Mononuclear cell (primary cell): ENCODE measurements at regions not wholly inside any gene's neighbourhood (a gene's known extent, or its start where the extent isn't known, plus 50 kb on each side); places are given as distances from the start of the nearest gene placed in this dataset.
"Not testable (repeated sequence)": the region's sequence is repeated elsewhere in the genome, so short reads cannot be mapped to it uniquely, and the experiment has no call there.

Source experiments
- H3K27me3 ChIP-seq: 2 replicates; pipeline ENCODE4 v1.6.0; 2011; ENCODE audit warnings: low read length, control low read depth; ENCODE audit not compliant: insufficient read depth
- H3K4me1 ChIP-seq: 2 replicates; pipeline ENCODE4 v1.5.1; 2011; ENCODE audit warnings: mild to moderate bottlenecking, low read length, control low read depth; ENCODE audit not compliant: insufficient read depth
- H3K4me3 ChIP-seq: 2 replicates; pipeline ENCODE4 v1.5.1; 2011; ENCODE audit warnings: mild to moderate bottlenecking, low read length, moderate library complexity
- H3K9me3 ChIP-seq: 2 replicates; pipeline ENCODE4 v1.5.1; 2011; ENCODE audit warnings: low read depth, mild to moderate bottlenecking, control low read depth, low read length

DNA sequence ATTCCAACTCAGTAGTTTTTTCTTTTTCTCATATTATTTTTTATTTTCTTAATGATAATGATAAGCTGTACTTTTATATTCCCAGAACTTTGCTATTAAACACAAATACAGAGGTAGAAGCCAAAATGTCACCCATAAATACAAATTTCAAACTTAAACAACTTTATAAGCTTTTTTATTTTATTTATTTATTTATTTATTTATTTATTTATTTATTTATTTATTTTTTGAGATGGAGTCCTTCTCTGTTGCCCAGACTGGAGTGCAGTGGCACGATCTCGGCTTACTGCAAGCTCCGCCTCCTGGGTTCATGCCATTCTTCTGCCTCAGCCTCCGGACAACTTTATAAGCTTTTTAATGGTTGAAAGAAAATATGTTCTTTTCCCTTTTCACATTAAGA is 243.3 kb downstream of the RAP2B start:
- not testable (repeated sequence) for H3K9me3 ChIP-seq

DNA sequence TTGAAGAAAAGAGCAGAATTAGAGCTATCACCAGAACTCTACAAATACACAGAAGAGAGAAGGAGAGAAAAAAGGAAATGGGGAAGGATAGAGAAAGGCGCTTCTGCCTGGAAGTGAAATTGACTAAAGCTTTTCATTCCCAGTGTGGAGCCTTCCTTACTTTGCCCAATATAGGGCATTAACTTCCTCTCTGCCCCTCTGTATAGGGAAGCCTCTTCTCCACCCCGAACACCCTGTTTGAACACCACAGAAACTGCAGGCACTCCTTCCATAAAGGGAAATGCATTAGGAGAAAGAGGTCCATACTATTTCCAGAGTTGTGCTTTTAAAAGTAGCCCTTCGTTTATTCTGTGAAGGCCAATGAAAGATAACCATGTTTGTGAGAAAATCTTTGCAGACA is 248.5 kb downstream of the RAP2B start:
- H3K27me3 ChIP-seq: no peaks in the 10 kb centered on the region
- H3K9me3 ChIP-seq: no peaks in the 10 kb centered on the region
- no peak overlapping the region for H3K4me3 ChIP-seq
- H3K4me1 ChIP-seq: no peaks in the 10 kb centered on the region

More for the DNA sequence above, 243.3 kb downstream of the RAP2B start:
- not testable (repeated sequence) for H3K4me3 ChIP-seq, H3K27me3 ChIP-seq, H3K4me1 ChIP-seq

DNA sequence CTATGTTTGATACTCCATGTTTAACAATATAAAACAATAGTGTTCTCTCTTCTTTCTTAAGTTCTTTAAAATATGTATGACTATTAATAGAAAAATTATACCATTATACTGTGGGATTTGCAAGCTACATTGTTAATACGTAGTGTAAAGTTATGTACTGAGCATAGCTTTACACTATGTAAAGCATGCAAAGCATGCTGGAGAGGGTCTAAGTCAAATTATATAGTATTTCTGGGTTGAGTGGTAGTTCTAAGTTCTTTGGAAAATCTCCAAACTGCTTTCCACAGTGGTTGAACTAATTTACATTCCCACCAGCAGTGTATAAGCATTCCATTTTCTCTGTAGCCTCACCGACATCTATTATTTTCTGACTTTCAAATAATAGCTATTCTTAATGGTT is 253.0 kb downstream of the RAP2B start:
- Histone ChIP-seq H3K4me1 (no peaks in the 10 kb centered on the region), H3K4me3 (no peak overlapping the region), H3K9me3 (peaks cover 13% of the 10 kb centered on the region), H3K27me3 (no peaks in the 10 kb centered on the region)

DNA sequence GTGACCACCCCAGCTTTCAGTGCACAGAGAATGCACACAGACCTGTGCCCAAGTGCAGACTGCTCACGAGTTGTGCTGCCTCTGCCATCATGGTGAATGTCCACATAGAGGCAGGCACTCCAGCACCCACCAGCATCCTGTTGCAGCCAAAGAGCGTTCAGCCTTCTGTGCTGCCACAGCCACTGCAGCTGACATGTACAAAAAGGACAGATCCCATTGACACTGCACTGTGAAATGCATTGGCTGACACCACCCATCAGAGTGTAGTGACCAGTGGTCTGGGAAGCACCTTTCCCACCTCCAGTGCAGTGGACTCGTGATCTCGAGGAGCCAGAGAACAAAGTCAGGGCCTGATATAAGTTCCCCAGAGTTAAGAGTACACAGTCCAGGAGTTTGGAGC is 260.3 kb downstream of the RAP2B start:
- Histone ChIP-seq H3K27me3 (no peaks in the 10 kb centered on the region), H3K9me3 (peaks cover 34% of the 10 kb centered on the region), H3K4me3 (no peak overlapping the region), H3K4me1 (no peaks in the 10 kb centered on the region)

DNA sequence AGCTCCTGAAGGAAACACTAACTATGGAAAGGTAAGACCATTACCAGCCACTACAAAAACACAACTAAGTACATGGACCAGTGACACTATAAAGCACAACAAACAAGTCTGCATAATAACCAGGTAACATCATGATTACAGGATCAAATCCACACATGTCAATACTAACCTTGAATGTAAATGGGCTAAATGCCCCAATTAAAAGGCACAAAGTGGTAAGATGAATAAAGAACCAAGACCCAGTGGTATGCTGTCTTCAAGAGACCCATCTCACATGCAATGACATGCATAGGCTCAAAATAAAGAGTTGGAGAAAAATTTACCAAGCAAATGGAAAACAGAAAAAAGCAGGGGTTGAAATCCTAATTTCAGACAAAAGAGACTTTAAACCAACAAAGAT is 261.8 kb downstream of the RAP2B start:
- not testable (repeated sequence) for H3K4me1 ChIP-seq, H3K4me3 ChIP-seq, H3K27me3 ChIP-seq
- peaks cover 25% of the 10 kb centered on the region for H3K9me3 ChIP-seq

DNA sequence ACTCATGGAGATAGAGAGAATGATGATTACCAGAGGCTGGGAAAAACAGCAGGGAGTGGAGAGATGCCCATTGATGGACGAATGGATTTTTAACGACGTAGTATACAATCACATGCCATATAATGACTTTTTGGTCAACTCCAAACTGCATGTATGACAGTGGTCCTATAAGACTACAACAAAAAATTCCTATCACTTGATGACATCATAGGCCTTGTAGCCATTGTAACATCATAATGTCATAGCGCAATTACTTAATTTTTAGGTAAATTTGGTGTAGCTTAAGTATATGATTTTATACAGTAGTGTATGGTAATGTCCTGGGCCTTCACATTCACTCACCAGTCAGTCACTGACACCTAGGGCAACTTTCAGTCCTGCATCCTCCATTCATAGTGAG is 264.3 kb downstream of the RAP2B start:
- Histone ChIP-seq H3K27me3 (no peaks in the 10 kb centered on the region), H3K4me3 (no peak overlapping the region), H3K4me1 (no peaks in the 10 kb centered on the region), H3K9me3 (peaks cover 15% of the 10 kb centered on the region)

DNA sequence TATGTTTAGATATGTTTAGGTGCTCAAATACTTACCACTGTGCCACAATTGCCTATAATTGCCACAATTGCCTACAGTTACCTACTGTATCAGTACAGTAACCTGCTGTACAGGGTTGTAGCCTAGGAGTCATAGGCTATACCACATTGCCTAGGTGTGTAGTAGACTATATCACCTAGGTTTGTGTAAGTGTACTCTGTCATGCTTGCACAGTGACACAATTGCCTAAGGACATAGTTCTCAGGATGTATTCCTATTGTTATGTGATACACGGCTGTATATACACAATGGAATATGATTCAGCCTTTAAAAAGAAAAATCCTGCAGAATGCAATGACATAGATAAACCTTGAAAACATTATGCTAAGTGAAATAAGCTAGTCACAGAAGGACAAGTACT is 264.8 kb downstream of the RAP2B start:
- Histone ChIP-seq H3K9me3 (peaks cover 15% of the 10 kb centered on the region), H3K4me3 (no peak overlapping the region), H3K4me1 (no peaks in the 10 kb centered on the region), H3K27me3 (no peaks in the 10 kb centered on the region)

DNA sequence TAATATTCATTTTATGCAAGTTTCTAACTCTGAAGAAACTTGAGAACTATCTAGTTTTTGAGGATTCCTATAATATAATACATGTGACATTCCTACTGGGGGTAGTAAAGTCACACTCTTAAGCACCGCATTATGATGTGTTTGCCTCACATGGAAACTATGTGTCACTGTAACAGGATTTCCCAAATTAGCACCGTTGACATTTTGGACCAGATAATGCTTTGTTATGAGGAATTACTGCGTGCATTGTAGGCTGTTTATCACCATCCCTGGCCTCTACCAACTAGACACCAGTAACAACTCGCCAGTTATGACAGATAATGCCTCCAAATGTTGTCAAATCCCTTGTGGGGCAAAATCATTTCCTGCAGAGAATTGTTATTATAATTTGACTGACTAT is 267.8 kb downstream of the RAP2B start:
- Histone ChIP-seq H3K4me3 (no peak overlapping the region), H3K4me1 (no peaks in the 10 kb centered on the region), H3K27me3 (no peaks in the 10 kb centered on the region), H3K9me3 (no peaks in the 10 kb centered on the region)

DNA sequence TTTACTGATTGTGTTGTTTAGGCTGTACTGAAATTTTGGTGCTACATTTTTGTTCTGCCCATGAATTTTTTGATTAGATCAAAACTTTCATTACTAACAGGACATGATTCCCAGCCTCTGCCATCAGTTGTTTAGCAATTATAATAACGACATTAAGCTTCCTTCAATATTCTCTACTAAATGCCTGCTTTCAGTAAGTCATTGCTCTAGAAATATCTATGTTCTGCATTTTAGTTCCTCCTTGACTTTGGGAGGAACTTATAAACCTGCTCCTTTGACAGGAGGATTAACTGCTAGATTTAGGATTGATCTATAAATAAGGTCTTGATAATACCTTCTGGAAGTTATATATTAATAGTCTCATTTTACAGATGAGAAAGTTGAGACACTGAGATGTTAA is 269.1 kb downstream of the RAP2B start:
- no peaks in the 10 kb centered on the region for H3K9me3 ChIP-seq
- H3K4me1 ChIP-seq: no peaks in the 10 kb centered on the region
- H3K4me3 ChIP-seq: no peak overlapping the region
- no peaks in the 10 kb centered on the region for H3K27me3 ChIP-seq

DNA sequence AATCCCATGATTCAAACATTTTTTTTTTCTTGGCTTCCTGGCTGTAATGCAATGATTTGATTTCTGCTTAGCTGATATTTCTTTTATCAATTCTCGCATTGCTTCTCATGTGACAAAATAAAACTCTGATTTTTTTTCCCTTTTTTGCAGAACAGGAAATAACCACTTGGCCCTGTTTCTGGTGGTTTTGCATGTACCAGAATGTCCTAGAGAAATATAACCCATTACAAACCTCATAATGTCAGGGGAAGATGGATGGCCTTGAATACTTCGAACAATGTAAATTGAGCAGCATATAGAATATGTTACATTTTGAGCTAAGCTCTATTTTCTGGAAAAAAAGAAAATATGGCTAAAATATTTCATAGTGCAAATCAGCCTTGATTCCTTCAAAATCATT is 275.6 kb downstream of the RAP2B start:
- Histone ChIP-seq H3K9me3 (no peaks in the 10 kb centered on the region), H3K4me1 (no peaks in the 10 kb centered on the region), H3K4me3 (no peak overlapping the region), H3K27me3 (no peaks in the 10 kb centered on the region)

DNA sequence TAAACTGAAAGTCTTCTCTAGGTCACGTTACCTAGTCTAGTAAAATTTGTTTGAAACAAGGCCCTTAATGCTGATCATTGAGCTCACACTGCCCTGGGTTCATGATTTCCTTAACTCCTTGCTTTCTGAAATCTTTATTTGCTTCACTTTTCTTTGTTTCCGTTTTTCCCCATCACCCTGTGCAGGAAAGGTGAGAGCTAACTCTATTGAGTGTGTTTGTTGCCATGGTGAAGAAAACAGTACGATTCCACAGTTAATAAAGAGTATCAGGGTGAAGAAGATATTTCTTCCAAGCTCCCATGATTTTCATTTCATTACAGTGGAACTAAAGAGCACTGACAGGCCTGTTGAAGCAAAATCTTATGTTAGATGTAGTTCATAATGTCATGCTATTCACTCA is 276.2 kb downstream of the RAP2B start:
- Histone ChIP-seq H3K4me1 (no peaks in the 10 kb centered on the region), H3K4me3 (no peak overlapping the region), H3K9me3 (no peaks in the 10 kb centered on the region), H3K27me3 (no peaks in the 10 kb centered on the region)

DNA sequence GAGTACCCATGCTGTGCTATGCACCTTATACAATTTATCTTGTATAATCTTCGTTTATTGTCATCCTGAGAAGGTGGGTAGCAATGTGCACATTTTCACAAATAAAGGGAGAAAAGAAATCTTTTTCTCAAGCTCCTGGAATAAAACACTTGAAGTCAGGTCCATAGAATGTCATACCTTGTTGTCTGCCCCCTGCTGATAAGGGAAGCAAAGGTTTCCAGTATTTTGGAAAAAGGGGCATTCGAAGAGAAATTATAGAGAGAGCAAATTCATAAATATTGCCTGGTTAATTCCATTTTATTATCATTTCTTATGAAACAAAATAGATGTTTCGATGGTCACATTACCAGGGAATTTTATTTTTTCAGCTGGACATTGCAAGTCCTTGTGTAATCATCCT is 277.8 kb downstream of the RAP2B start:
- Histone ChIP-seq H3K4me3 (no peak overlapping the region), H3K27me3 (no peaks in the 10 kb centered on the region), H3K9me3 (no peaks in the 10 kb centered on the region), H3K4me1 (no peaks in the 10 kb centered on the region)

DNA sequence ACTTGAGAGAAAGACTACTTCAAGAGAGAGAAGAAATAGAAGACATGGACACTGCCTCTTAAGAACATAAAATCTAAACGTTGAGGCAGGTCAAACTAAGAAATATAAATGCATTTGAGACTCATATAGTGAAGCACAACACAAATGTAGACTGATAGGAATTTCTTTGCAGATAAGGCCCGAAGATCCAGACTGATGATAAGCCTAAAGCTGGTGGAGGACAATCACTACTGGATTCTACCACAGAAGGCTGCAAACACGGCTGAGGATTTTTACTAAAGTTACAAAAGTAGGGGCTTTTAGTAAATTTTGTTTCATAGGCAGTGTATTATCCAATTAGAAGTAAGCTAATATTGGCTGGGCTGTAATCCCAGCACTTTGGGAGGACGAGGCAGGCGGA is 278.3 kb downstream of the RAP2B start:
- Histone ChIP-seq H3K27me3 (no peaks in the 10 kb centered on the region), H3K4me1 (no peaks in the 10 kb centered on the region), H3K9me3 (no peaks in the 10 kb centered on the region), H3K4me3 (no peak overlapping the region)

DNA sequence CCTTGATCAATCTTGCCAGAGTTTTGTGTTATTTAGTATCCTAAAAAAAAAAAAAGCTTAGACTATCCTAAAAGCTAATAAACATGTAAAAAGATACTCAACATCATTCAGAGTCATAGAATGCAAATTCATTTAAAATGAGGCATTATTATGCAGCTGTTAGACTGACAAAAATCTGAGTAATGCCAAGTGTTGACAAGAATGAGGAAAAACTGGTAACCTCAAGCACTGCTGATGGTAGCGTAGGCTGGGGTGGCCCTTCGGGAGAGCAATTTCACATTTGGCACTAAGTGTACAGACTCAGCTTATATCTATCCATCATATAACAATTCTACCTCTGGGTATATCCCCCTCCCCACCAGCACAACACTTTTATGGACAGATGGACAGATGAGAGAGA is 280.4 kb downstream of the RAP2B start:
- H3K9me3 ChIP-seq: no peaks in the 10 kb centered on the region
- H3K4me1 ChIP-seq: no peaks in the 10 kb centered on the region
- no peak overlapping the region for H3K4me3 ChIP-seq
- no peaks in the 10 kb centered on the region for H3K27me3 ChIP-seq

DNA sequence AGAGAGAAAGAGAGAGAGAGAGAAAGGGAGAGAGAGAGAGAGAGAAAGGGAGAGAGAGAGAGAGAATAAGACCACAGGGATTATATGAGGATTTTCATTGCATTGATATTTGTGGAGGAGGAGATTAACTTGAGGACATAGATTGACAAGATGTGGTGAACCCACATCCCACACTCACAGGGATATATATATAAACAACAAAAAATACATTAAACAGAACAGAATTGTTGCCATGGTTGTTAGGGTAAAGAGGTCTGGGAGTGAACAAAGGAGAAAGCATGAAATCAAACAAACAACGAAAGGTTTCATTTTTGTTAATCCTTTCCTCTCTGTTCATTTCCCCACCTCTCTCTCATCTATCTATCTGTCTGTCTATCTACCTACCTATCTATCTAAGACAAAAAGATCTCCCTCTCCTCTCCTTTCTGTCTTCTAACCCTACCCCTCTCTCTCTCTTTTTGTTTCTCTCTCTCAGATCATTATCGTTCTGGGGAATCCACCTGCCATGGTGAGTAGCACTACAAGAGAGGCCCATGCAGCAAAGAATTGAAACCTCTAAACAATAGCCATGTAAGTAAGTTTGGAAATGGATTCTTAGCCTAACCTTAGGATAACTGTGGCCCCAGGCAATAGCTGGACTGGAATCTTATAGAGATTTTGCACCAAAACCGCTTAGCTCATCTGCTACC is 280.9 kb downstream of the RAP2B start:
- H3K9me3 ChIP-seq: no peaks in the 10 kb centered on the region

DNA sequence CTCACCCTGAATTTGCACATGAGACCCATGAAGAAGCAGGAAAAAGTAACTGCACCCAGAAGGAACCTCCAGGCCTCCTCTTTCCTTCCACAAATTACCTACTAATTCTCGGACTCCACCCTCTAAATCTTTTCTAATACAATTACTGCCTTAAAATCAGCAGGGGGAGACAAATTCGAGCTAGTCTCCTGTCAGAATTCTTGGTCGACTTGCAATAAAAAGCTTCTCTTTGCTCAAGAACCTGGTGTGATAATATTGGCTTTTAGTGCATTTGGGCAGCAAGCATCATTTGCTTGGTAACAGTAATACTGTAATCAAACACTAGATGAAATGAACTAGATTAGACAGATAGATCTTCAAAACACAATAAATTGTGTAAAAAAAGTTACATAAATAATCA is 281.9 kb downstream of the RAP2B start:
- H3K9me3 ChIP-seq: no peaks in the 10 kb centered on the region
- no peak overlapping the region for H3K4me3 ChIP-seq
- no peaks in the 10 kb centered on the region for H3K27me3 ChIP-seq
- H3K4me1 ChIP-seq: no peaks in the 10 kb centered on the region

More for the DNA sequence above, 280.9 kb downstream of the RAP2B start:
- Histone ChIP-seq H3K4me3 (no peak overlapping the region), H3K27me3 (no peaks in the 10 kb centered on the region), H3K4me1 (no peaks in the 10 kb centered on the region)
